ENCODE measurements at regions not wholly inside any gene's neighbourhood (a gene's known extent, or its start where the extent isn't known, plus 50 kb on each side); places are given as distances from the start of the nearest gene placed in this dataset.

GRCh38 chr4:31039382-31039781 is 319.2 kb downstream of the PCDH7 start:
- intact Hi-C loops (cut with micrococcal nuclease; ENCODE audit: unreplicated experiment) (no loop called here), in situ Hi-C loops (cut with HindIII; ENCODE audit: low pct_unique_long_range_greater_than_20kb, low sequenced_read_pairs) (no loop called here)
- TF ChIP-seq TCF7L2 (IDR thresholded peaks at IDR 0.05; ENCODE audit: low read depth, low read length) (no peak), SIN3A (IDR thresholded peaks at IDR 0.05; ENCODE audit: borderline replicate concordance, insufficient read depth, low read depth, low read length) (no peak), CTCF (IDR thresholded peaks at IDR 0.05) (no peak), POLR2AphosphoS5 (IDR thresholded peaks at IDR 0.05; ENCODE audit: low read depth, low read length) (no peak), REST (IDR thresholded peaks at IDR 0.05; ENCODE audit: insufficient read depth in 1 of 2, low read depth in 2 of 2, low read length in 1 of 2) (no peak)
- Histone ChIP-seq H3K27ac (ENCODE audit: low read length) (no peak overlapping the region), H3K4me1 (ENCODE audit: control insufficient read depth, insufficient read depth, low read length) (peaks cover 3% of the 10 kb centered on the region; the same call in 1 of the 2 replicates), H3K4me3 (ENCODE audit: low read depth in 2 of 2, low read length in 2 of 2) (no peak overlapping the region), H3K27me3 (ENCODE audit: control insufficient read depth, insufficient read depth, low read length) (no peaks in the 10 kb centered on the region), H3K36me3 (ENCODE audit: control insufficient read depth, insufficient read depth, low read length) (no peaks in the 10 kb centered on the region), H3K9me3 (ENCODE audit: control insufficient read depth, insufficient read depth, low read depth, low read length) (no peaks in the 10 kb centered on the region)
- CTCF ChIA-PET = no interaction called here
- DNase-seq (ENCODE audit: low read depth, low spot score) (no peak), ATAC-seq (no peak)
- no TSS peak for BruUV-seq (replicated peaks)
- POLR2A ChIA-PET = no interaction called here

GRCh38 chr4:31040106-31040505 is 319.9 kb downstream of the PCDH7 start:
- H3K4me1 ChIP-seq (ENCODE audit: control insufficient read depth, insufficient read depth, low read length) = peaks cover 5% of the 10 kb centered on the region; the same call in 1 of the 2 replicates

More at GRCh38 chr4:31040106-31040505, 319.9 kb downstream of the PCDH7 start:
- DNase-seq (ENCODE audit: low read depth, low spot score) (no peak), ATAC-seq (no peak)
- in situ Hi-C loops (cut with HindIII; ENCODE audit: low pct_unique_long_range_greater_than_20kb, low sequenced_read_pairs) (no loop called here), intact Hi-C loops (cut with micrococcal nuclease; ENCODE audit: unreplicated experiment) (no loop called here)
- Histone ChIP-seq H3K9me3 (ENCODE audit: control insufficient read depth, insufficient read depth, low read depth, low read length) (no peaks in the 10 kb centered on the region), H3K27me3 (ENCODE audit: control insufficient read depth, insufficient read depth, low read length) (no peaks in the 10 kb centered on the region), H3K27ac (ENCODE audit: low read length) (no peak overlapping the region), H3K36me3 (ENCODE audit: control insufficient read depth, insufficient read depth, low read length) (no peaks in the 10 kb centered on the region), H3K4me3 (ENCODE audit: low read depth in 2 of 2, low read length in 2 of 2) (no peak overlapping the region)
- TF ChIP-seq REST (IDR thresholded peaks at IDR 0.05; ENCODE audit: insufficient read depth in 1 of 2, low read depth in 2 of 2, low read length in 1 of 2) (no peak), POLR2AphosphoS5 (IDR thresholded peaks at IDR 0.05; ENCODE audit: low read depth, low read length) (no peak), SIN3A (IDR thresholded peaks at IDR 0.05; ENCODE audit: borderline replicate concordance, insufficient read depth, low read depth, low read length) (no peak), TCF7L2 (IDR thresholded peaks at IDR 0.05; ENCODE audit: low read depth, low read length) (no peak), CTCF (IDR thresholded peaks at IDR 0.05) (no peak)
- ChIA-PET POLR2A (no interaction called here), CTCF (no interaction called here)
- BruUV-seq (replicated peaks) = no TSS peak

Measured in Panc1 (cell line).